HEK293 (cell line): ENCODE measurements at regions not wholly inside any gene's neighbourhood (a gene's known extent, or its start where the extent isn't known, plus 50 kb on each side); places are given as distances from the start of the nearest gene placed in this dataset.

Experiments used
- CTCF ChIP-seq: fragments of 450-650 bp; formaldehyde crosslinking; IDR thresholded peaks from 2 replicates; pipeline ENCODE4 v1.5.1; 2016; ENCODE audit warnings: missing biosample characterization, missing genetic modification characterization
- GLIS1 ChIP-seq: fragments of 450-650 bp; formaldehyde crosslinking; IDR thresholded peaks from 2 replicates; pipeline ENCODE4 v1.5.1; 2016; ENCODE audit warnings: missing biosample characterization, missing genetic modification characterization
- HIC1 ChIP-seq: fragments of 450-650 bp; formaldehyde crosslinking; IDR thresholded peaks from 2 replicates; pipeline ENCODE4 v1.5.1; 2016; ENCODE audit warnings: missing biosample characterization, missing genetic modification characterization
- REST ChIP-seq: fragments of 450-650 bp; formaldehyde crosslinking; IDR thresholded peaks from 2 replicates; pipeline ENCODE4 v1.5.1; 2016; ENCODE audit warnings: missing biosample characterization, missing genetic modification characterization
- TCF7L2 ChIP-seq: IDR thresholded peaks from 2 replicates; pipeline ENCODE4 v1.6.1; 2011; ENCODE audit warnings: low read depth, mild to moderate bottlenecking, inconsistent platforms, low read length, moderate library complexity, borderline replicate concordance
- ZNF777 ChIP-seq: fragments of 450-650 bp; formaldehyde crosslinking; IDR thresholded peaks from 2 replicates; pipeline ENCODE4 v1.5.1; 2017; ENCODE audit warnings: missing biosample characterization, missing genetic modification characterization, borderline replicate concordance
- TF ChIP-seq, protein P1 (sequence below): fragments of 450-650 bp; IDR thresholded peaks from 2 replicates; pipeline ENCODE4 v1.5.1; 2018; ENCODE audit warnings: missing biosample characterization, missing genetic modification characterization

- no peak for TF ChIP-seq CTCF (tag by site-specific recombination)
- TF ChIP-seq GLIS1 (tag by site-specific recombination) = no peak
- no peak for TF ChIP-seq ZNF777 (tag by site-specific recombination)
- TF ChIP-seq REST (tag by site-specific recombination) = no peak
- no peak for TF ChIP-seq HIC1 (tag by site-specific recombination)
- TF ChIP-seq, protein P1, sequence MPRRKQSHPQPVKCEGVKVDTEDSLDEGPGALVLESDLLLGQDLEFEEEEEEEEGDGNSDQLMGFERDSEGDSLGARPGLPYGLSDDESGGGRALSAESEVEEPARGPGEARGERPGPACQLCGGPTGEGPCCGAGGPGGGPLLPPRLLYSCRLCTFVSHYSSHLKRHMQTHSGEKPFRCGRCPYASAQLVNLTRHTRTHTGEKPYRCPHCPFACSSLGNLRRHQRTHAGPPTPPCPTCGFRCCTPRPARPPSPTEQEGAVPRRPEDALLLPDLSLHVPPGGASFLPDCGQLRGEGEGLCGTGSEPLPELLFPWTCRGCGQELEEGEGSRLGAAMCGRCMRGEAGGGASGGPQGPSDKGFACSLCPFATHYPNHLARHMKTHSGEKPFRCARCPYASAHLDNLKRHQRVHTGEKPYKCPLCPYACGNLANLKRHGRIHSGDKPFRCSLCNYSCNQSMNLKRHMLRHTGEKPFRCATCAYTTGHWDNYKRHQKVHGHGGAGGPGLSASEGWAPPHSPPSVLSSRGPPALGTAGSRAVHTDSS = no peak
- TF ChIP-seq TCF7L2 = no peak
Measured at GRCh38 chr11:26792941-26793340, 71.1 kb upstream of the SLC5A12 start.
